ENCODE measurements at regions not wholly inside any gene's neighbourhood (a gene's known extent, or its start where the extent isn't known, plus 50 kb on each side); places are given as distances from the start of the nearest gene placed in this dataset.
A peak's percentile ranks its signal among the peaks of the same experiment; 100 is the strongest.

- DNase-seq, result no peak
These were observed 649.9 kb upstream of the NRXN1 start for GRCh38 chr2:51681854-51682253.

- DNase-seq, result no peak
These were observed 641.7 kb upstream of the NRXN1 start for GRCh38 chr2:51673628-51674027.

- DNase-seq, result no peak
These were observed 635.7 kb upstream of the NRXN1 start for GRCh38 chr2:51667679-51668078.

GRCh38 chr2:51662187-51662586 is 630.3 kb upstream of the NRXN1 start:
- no peak for DNase-seq

- DNase-seq, result no peak
These were observed 625.9 kb upstream of the NRXN1 start for GRCh38 chr2:51657849-51658248.

- DNase-seq, result no peak
These were observed 618.8 kb upstream of the NRXN1 start for GRCh38 chr2:51650769-51651168.

GRCh38 chr2:51649366-51649765 is 617.4 kb upstream of the NRXN1 start:
- DNase-seq, result no peak

- peak in 1 of 2 donors; percentile 1 for DNase-seq
These were observed 606.9 kb upstream of the NRXN1 start for GRCh38 chr2:51638811-51639210.

- DNase-seq, result no peak
These were observed 601.1 kb upstream of the NRXN1 start for GRCh38 chr2:51633073-51633472.

- DNase-seq, result no peak
These were observed 597.5 kb upstream of the NRXN1 start for GRCh38 chr2:51629406-51629805.

- no peak for DNase-seq
These were observed 597.0 kb upstream of the NRXN1 start for GRCh38 chr2:51628917-51629316.

- DNase-seq, result no peak
These were observed 593.1 kb upstream of the NRXN1 start for GRCh38 chr2:51624995-51625394.

GRCh38 chr2:51620796-51621195 is 588.9 kb upstream of the NRXN1 start:
- no peak for DNase-seq

- DNase-seq, result no peak
These were observed 588.0 kb upstream of the NRXN1 start for GRCh38 chr2:51619961-51620360.

- DNase-seq, result no peak
These were observed 580.5 kb upstream of the NRXN1 start for GRCh38 chr2:51612387-51612786.

GRCh38 chr2:51601706-51602105 is 569.8 kb upstream of the NRXN1 start:
- DNase-seq, result no peak

- DNase-seq, result no peak
These were observed 565.2 kb upstream of the NRXN1 start for GRCh38 chr2:51597086-51597485.

- no peak for DNase-seq
These were observed 563.9 kb upstream of the NRXN1 start for GRCh38 chr2:51595836-51596235.

GRCh38 chr2:51581636-51582267 is 549.8 kb upstream of the NRXN1 start:
- no peak for DNase-seq

GRCh38 chr2:51579412-51579811 is 547.5 kb upstream of the NRXN1 start:
- no peak for DNase-seq

- no peak for DNase-seq
These were observed 543.2 kb upstream of the NRXN1 start for GRCh38 chr2:51575181-51575580.

GRCh38 chr2:51559026-51559425 is 527.1 kb upstream of the NRXN1 start:
- no peak for DNase-seq

- no peak for DNase-seq
These were observed 521.5 kb upstream of the NRXN1 start for GRCh38 chr2:51553476-51553875.

- DNase-seq, result no peak
These were observed 503.8 kb upstream of the NRXN1 start for GRCh38 chr2:51535763-51536162.

- DNase-seq, result no peak
These were observed 502.2 kb upstream of the NRXN1 start for GRCh38 chr2:51534166-51534565.
